H9 (cell line): ENCODE measurements at regions not wholly inside any gene's neighbourhood (a gene's known extent, or its start where the extent isn't known, plus 50 kb on each side); places are given as distances from the start of the nearest gene placed in this dataset.

ENCODE experiments used
- DNase-seq: peaks from one replicate; pipeline ENCODE4 v3.0.0-alpha.2; 2017
- H2AFZ ChIP-seq: one replicate; pipeline ENCODE4 v1.6.1; 2013; ENCODE audit warnings: mild to moderate bottlenecking, low read length, control low read depth, moderate library complexity
- H2AK5ac ChIP-seq: 2 replicates; pipeline ENCODE4 v1.6.1; 2013; ENCODE audit warnings: low read length, control low read depth, mixed read lengths; ENCODE audit not compliant: insufficient read length
- H2BK120ac ChIP-seq: one replicate; pipeline ENCODE4 v1.6.1; 2013; ENCODE audit warnings: low read depth, mild to moderate bottlenecking, low read length, control low read depth, inconsistent platforms; ENCODE audit not compliant: poor library complexity, severe bottlenecking
- H2BK12ac ChIP-seq: 2 replicates; pipeline ENCODE4 v1.6.1; 2013; ENCODE audit warnings: low read length, control low read depth, mixed read lengths, low read depth; ENCODE audit not compliant: insufficient read length
- H2BK15ac ChIP-seq: 2 replicates; pipeline ENCODE4 v1.6.1; 2013; ENCODE audit warnings: low read depth, low read length, control low read depth
- H2BK20ac ChIP-seq: one replicate; pipeline ENCODE4 v1.6.1; 2013; ENCODE audit warnings: low read depth, mild to moderate bottlenecking, low read length, control low read depth, inconsistent platforms; ENCODE audit not compliant: poor library complexity, severe bottlenecking
- H2BK5ac ChIP-seq: 2 replicates; pipeline ENCODE4 v1.6.1; 2013; ENCODE audit warnings: low read length, control low read depth, mixed read lengths; ENCODE audit not compliant: insufficient read length
- H3K14ac ChIP-seq: 2 replicates; pipeline ENCODE4 v1.6.1; 2013; ENCODE audit warnings: low read length, control low read depth; ENCODE audit not compliant: insufficient read depth
- H3K18ac ChIP-seq: 2 replicates; pipeline ENCODE4 v1.6.1; 2013; ENCODE audit warnings: low read depth, mild to moderate bottlenecking, mixed read lengths, low read length, control low read depth; ENCODE audit not compliant: insufficient read length
- H3K23ac ChIP-seq: 2 replicates; pipeline ENCODE4 v1.6.1; 2013; ENCODE audit warnings: low read length, control low read depth, mixed read lengths, low read depth; ENCODE audit not compliant: insufficient read length
- H3K23me2 ChIP-seq: 2 replicates; pipeline ENCODE4 v1.6.1; 2013; ENCODE audit warnings: low read depth, mild to moderate bottlenecking, mixed read lengths, low read length, control low read depth; ENCODE audit not compliant: insufficient read length, poor library complexity, severe bottlenecking
- H3K27ac ChIP-seq: 2 replicates; pipeline ENCODE4 v1.5.1; 2013; ENCODE audit warnings: low read length, control low read depth, mixed read lengths, low read depth; ENCODE audit not compliant: insufficient read length
- H3K27me3 ChIP-seq: 2 replicates; pipeline ENCODE4 v1.6.1; 2013; ENCODE audit warnings: low read length, control low read depth, inconsistent platforms; ENCODE audit not compliant: insufficient read depth
- H3K4ac ChIP-seq: 2 replicates; pipeline ENCODE4 v1.6.1; 2013; ENCODE audit warnings: low read depth, mild to moderate bottlenecking, control low read depth, inconsistent platforms, low read length, moderate library complexity
- H3K4me1 ChIP-seq: 2 replicates; pipeline ENCODE4 v1.6.1; 2013; ENCODE audit warnings: low read length, control low read depth, inconsistent platforms; ENCODE audit not compliant: insufficient read depth
- H3K4me2 ChIP-seq: 2 replicates; pipeline ENCODE4 v1.6.1; 2013; ENCODE audit warnings: low read length, control low read depth, mixed read lengths; ENCODE audit not compliant: insufficient read length, insufficient read depth
- H3K56ac ChIP-seq: 2 replicates; pipeline ENCODE4 v1.6.1; 2013; ENCODE audit warnings: low read depth, mild to moderate bottlenecking, mixed read lengths, low read length, control low read depth; ENCODE audit not compliant: insufficient read length
- H3K79me1 ChIP-seq: 2 replicates; pipeline ENCODE4 v1.6.1; 2013; ENCODE audit warnings: low read depth, mild to moderate bottlenecking, moderate library complexity, low read length, control low read depth, inconsistent platforms; ENCODE audit not compliant: insufficient read depth, poor library complexity, severe bottlenecking
- H3K79me2 ChIP-seq: 2 replicates; pipeline ENCODE4 v1.6.1; 2013; ENCODE audit warnings: low read length, control low read depth, inconsistent platforms; ENCODE audit not compliant: insufficient read depth
- H3K9ac ChIP-seq: 2 replicates; pipeline ENCODE4 v1.6.1; 2013; ENCODE audit warnings: low read length, control low read depth, mixed read lengths; ENCODE audit not compliant: insufficient read length; ENCODE audit errors: extremely low read depth
- H3K9me3 ChIP-seq: one replicate; pipeline ENCODE4 v1.6.1; 2013; ENCODE audit warnings: low read depth, low read length, inconsistent platforms; ENCODE audit not compliant: control insufficient read depth
- H3T11ph ChIP-seq: one replicate; pipeline ENCODE4 v1.6.1; 2013; ENCODE audit warnings: mild to moderate bottlenecking, low read length, control low read depth, inconsistent platforms
- H4K20me1 ChIP-seq: one replicate; pipeline ENCODE4 v1.6.1; 2013; ENCODE audit not compliant: control insufficient read depth, insufficient read length, insufficient read depth
- H4K5ac ChIP-seq: 2 replicates; pipeline ENCODE4 v1.6.1; 2013; ENCODE audit warnings: low read depth, mild to moderate bottlenecking, mixed read lengths, low read length, control low read depth; ENCODE audit not compliant: insufficient read length
- H4K8ac ChIP-seq: replicated peaks from 2 replicates; pipeline ENCODE4 v1.6.1; 2013; ENCODE audit warnings: low read length, control low read depth, mixed read lengths, low read depth; ENCODE audit not compliant: insufficient read length
- H4K91ac ChIP-seq: 2 replicates; pipeline ENCODE4 v1.6.1; 2013; ENCODE audit warnings: low read depth, mild to moderate bottlenecking, moderate library complexity, mixed read lengths, low read length, control low read depth; ENCODE audit not compliant: insufficient read length
- H3K27ac Mint-ChIP-seq, 3 experiments: 2 replicates in 2 of 3; 3 replicates in 1 of 3; pipeline ENCODE4 v1.8.0; 2020 to 2021; ENCODE audit warnings: mixed read lengths in 3 of 3, mild to moderate bottlenecking in 1 of 3, moderate library complexity in 1 of 3
- H3K27me3 Mint-ChIP-seq: 2 replicates; pipeline ENCODE4 v1.8.0; 2021; ENCODE audit warnings: low read depth, mild to moderate bottlenecking, moderate library complexity, mixed read lengths
- H3K36me3 Mint-ChIP-seq, 3 experiments: 2 replicates in 2 of 3; 3 replicates in 1 of 3; pipeline ENCODE4 v1.8.0; 2020 to 2021; ENCODE audit warnings: low read depth in 3 of 3, mixed read lengths in 3 of 3; ENCODE audit not compliant: insufficient read depth in 1 of 3
- H3K4me1 Mint-ChIP-seq, 2 experiments: 2 replicates each; pipeline ENCODE4 v1.8.0; 2020; ENCODE audit warnings: mixed read lengths in 2 of 2
- H3K4me3 Mint-ChIP-seq, 2 experiments: 2 replicates in 1 of 2; 3 replicates in 1 of 2; pipeline ENCODE4 v1.8.0; 2020 to 2021; ENCODE audit warnings: mild to moderate bottlenecking in 2 of 2, mixed read lengths in 2 of 2, moderate library complexity in 1 of 2
- H3K9me3 Mint-ChIP-seq, 2 experiments: 2 replicates in 1 of 2; 3 replicates in 1 of 2; pipeline ENCODE4 v1.8.0; 2020; ENCODE audit warnings: mild to moderate bottlenecking in 2 of 2, mixed read lengths in 2 of 2, moderate library complexity in 1 of 2
- CTCF ChIP-seq: fragments of 200-600 bp; sonication (generic); conservative IDR thresholded peaks from 3 replicates; pipeline ENCODE4 v1.8.0; 2021; ENCODE audit warnings: antibody characterized with exemption, mild to moderate bottlenecking
- WGBS: extraction: QIAGEN DNeasy Blood & Tissue Kit; methylation state at CpG from one replicate; pipeline ENCODE4 v1.1.7; 2013; ENCODE audit warnings: missing lambda C conversion rate, low lambda C conversion rate, mixed read lengths; ENCODE audit not compliant: insufficient read length; ENCODE audit errors: extremely low coverage; 5-methylcytosine and 5-hydroxymethylcytosine counted together

- Histone ChIP-seq H3K79me1 (no peaks in the 10 kb centered on the region), H3K14ac (no peak overlapping the region), H3K23ac (no peak overlapping the region), H2BK120ac (no peak overlapping the region), H2BK15ac (no peak overlapping the region), H3K79me2 (no peaks in the 10 kb centered on the region), H3K4me2 (no peak overlapping the region), H3K4me1 (no peaks in the 10 kb centered on the region), H2BK12ac (no peak overlapping the region), H4K91ac (no peak overlapping the region), H4K8ac (no peak overlapping the region), H2AK5ac (no peak overlapping the region), H3T11ph (no peak overlapping the region), H3K4ac (no peak overlapping the region), H3K9ac (no peak overlapping the region), H4K5ac (no peak overlapping the region), H3K27ac (no peak overlapping the region), H2BK20ac (no peak overlapping the region), H3K27me3 (no peaks in the 10 kb centered on the region), H3K9me3 (no peaks in the 10 kb centered on the region), H3K56ac (no peak overlapping the region), H2AFZ (no peak overlapping the region), H2BK5ac (no peak overlapping the region), H3K23me2 (no peaks in the 10 kb centered on the region), H4K20me1 (no peaks in the 10 kb centered on the region), H3K18ac (no peak overlapping the region)
- Mint-ChIP-seq H3K27ac (no peak overlapping the region), H3K27me3 (no peaks in the 10 kb centered on the region), H3K4me1 (peaks cover 6 to 8% of the 10 kb centered on the region in 2 experiments), H3K36me3 (no peaks in the 10 kb centered on the region), H3K9me3 (no peaks in the 10 kb centered on the region), H3K4me3 (no peak overlapping the region)
- TF ChIP-seq CTCF, result no peak
- DNase-seq, result no peak
- no CpG with 5 or more reads among the region's 1 CpG for WGBS
These were observed 601.0 kb downstream of the TUSC7 start for GRCh38 chr3:117310536-117310935.
